HCT116 (cell line): ENCODE measurements at regions not wholly inside any gene's neighbourhood (a gene's known extent, or its start where the extent isn't known, plus 50 kb on each side); places are given as distances from the start of the nearest gene placed in this dataset.

Experiments
- ATAC-seq: fragments of 200-7000 bp; cut with Tn5 transposase; 2 replicates; pipeline ENCODE4 v1.9.1; 2020; ENCODE audit warnings: mild to moderate bottlenecking, moderate library complexity
- BruUV-seq: library from RNA; stranded (reverse); fragments of 400-500 nt; replicated peaks from 2 replicates; lab custom pipeline; 2021; lab: Mats Ljungman, UMichigan
- CTCF ChIA-PET: fragments of 300-600 bp; sonication (Branson Sonifier 250); formaldehyde crosslinking; loops from one replicate; lab custom pipeline; 2021; ENCODE audit warnings: antibody characterized with exemption; lab: Charles Lee
- POLR2A ChIA-PET: fragments of 300-600, 350-600 bp; sonication (Branson Sonifier 250); formaldehyde crosslinking; loops from one replicate; lab custom pipeline; 2021; ENCODE audit warnings: antibody characterized with exemption; lab: Charles Lee
- RAD21 ChIA-PET, 2 experiments: fragments of 300-600 bp; sonication (Branson Sonifier 250); formaldehyde crosslinking; loops; one replicate each; lab custom pipeline; 2023; ENCODE audit warnings: low total read pairs in 2 of 2; ENCODE audit not compliant: uncharacterized antibody in 2 of 2, unreplicated experiment in 2 of 2, low non-redundant PET in 1 of 2; lab: Charles Lee
- DNase-seq: peaks from one replicate; pipeline ENCODE4 v3.0.0-alpha.2; 2010; ENCODE audit warnings: low read depth, low spot score
- H2AFZ ChIP-seq: fragments of 200-600 bp; shearing (Covaris generic), sonication (generic); 2 replicates; pipeline ENCODE4 v1.6.1; 2017; ENCODE audit warnings: low read depth, mixed run types, mixed read lengths, antibody characterized with exemption, low read length; ENCODE audit not compliant: poor library complexity, severe bottlenecking
- H3K27ac ChIP-seq: 2 replicates; pipeline ENCODE4 v1.5.1; 2012; ENCODE audit warnings: low read depth, low read length
- H3K27me3 ChIP-seq: fragments of 200-600 bp; sonication (generic); 2 replicates; pipeline ENCODE4 v1.6.1; 2016; ENCODE audit warnings: mixed run types, low read length, mixed read lengths; ENCODE audit not compliant: insufficient read depth
- H3K36me3 ChIP-seq, 2 experiments: fragments of 200-500 bp in 1 of 2; fragments of 200-600 bp in 1 of 2; sonication (Bioruptor generic) in 1 of 2; sonication (generic) in 1 of 2; 2 replicates each; pipeline versions ENCODE4 v1.5.1 to v1.6.1; 2014 to 2016; ENCODE audit warnings: low read length in 2 of 2, inconsistent platforms in 1 of 2, mixed read lengths in 1 of 2, mixed run types in 1 of 2; ENCODE audit not compliant: insufficient read depth in 2 of 2, control insufficient read depth in 1 of 2
- H3K4me1 ChIP-seq, 2 experiments: fragments of 200-600 bp in 1 of 2; sonication (generic) in 1 of 2; 2 replicates each; pipeline versions ENCODE4 v1.5.1 to v1.6.1; 2012 to 2017; ENCODE audit warnings: low read length in 2 of 2, inconsistent platforms in 1 of 2, mild to moderate bottlenecking in 1 of 2, mixed read lengths in 1 of 2, mixed run types in 1 of 2, moderate library complexity in 1 of 2; ENCODE audit not compliant: insufficient read depth in 2 of 2, control insufficient read depth in 1 of 2
- H3K4me2 ChIP-seq: fragments of 200-600 bp; sonication (generic); 2 replicates; pipeline ENCODE4 v1.6.1; 2017; ENCODE audit warnings: mixed run types, low read length, mixed read lengths
- H3K4me3 ChIP-seq, 2 experiments: fragments of 200-600 bp in 1 of 2; sonication (generic) in 1 of 2; replicated peaks in 1 of 2; 2 replicates each; pipeline ENCODE4 v1.5.1; 2011 to 2016; ENCODE audit warnings: low read length in 2 of 2, control low read depth in 1 of 2, low read depth in 1 of 2, mild to moderate bottlenecking in 1 of 2, mixed read lengths in 1 of 2, mixed run types in 1 of 2
- H3K79me2 ChIP-seq: fragments of 200-600 bp; sonication (generic); 2 replicates; pipeline ENCODE4 v1.6.1; 2017; ENCODE audit warnings: mild to moderate bottlenecking, mixed run types, low read length, moderate library complexity, mixed read lengths; ENCODE audit not compliant: insufficient read depth
- H3K9ac ChIP-seq: fragments of 200-600 bp; sonication (generic); 2 replicates; pipeline ENCODE4 v1.6.1; 2016; ENCODE audit warnings: low read length, mixed read lengths
- H3K9me2 ChIP-seq: fragments of 200-600 bp; sonication (generic), shearing (Covaris generic); 2 replicates; pipeline ENCODE4 v1.6.1; 2017; ENCODE audit warnings: mixed run types, mild to moderate bottlenecking, moderate library complexity; ENCODE audit not compliant: insufficient read depth
- H3K9me3 ChIP-seq, 2 experiments: fragments of 200-500 bp in 1 of 2; fragments of 200-600 bp in 1 of 2; sonication (Bioruptor generic) in 1 of 2; sonication (generic) in 1 of 2; 2 replicates each; pipeline ENCODE4 v1.6.1; 2014 to 2017; ENCODE audit warnings: low read length in 2 of 2, mixed read lengths in 2 of 2, inconsistent platforms in 1 of 2, low read depth in 1 of 2, mild to moderate bottlenecking in 1 of 2, mixed run types in 1 of 2, moderate library complexity in 1 of 2; ENCODE audit not compliant: control insufficient read depth in 1 of 2, insufficient read depth in 1 of 2
- H4K20me1 ChIP-seq: fragments of 200-600 bp; sonication (generic), shearing (Covaris generic); 2 replicates; pipeline ENCODE4 v1.6.1; 2017; ENCODE audit warnings: mixed run types, mild to moderate bottlenecking, moderate library complexity; ENCODE audit not compliant: insufficient read depth
- CEBPB ChIP-seq: IDR thresholded peaks from 2 replicates; pipeline ENCODE4 v1.6.1; 2012; ENCODE audit warnings: low read depth
- EGR1 ChIP-seq: IDR thresholded peaks from 2 replicates; pipeline ENCODE4 v1.6.1; 2012; ENCODE audit warnings: low read depth
- ELF1 ChIP-seq: IDR thresholded peaks from 2 replicates; pipeline ENCODE4 v1.6.1; 2012; ENCODE audit warnings: low read depth, borderline replicate concordance
- EZH2 ChIP-seq: fragments of 200-600 bp; sonication (generic); IDR thresholded peaks from 2 replicates; pipeline ENCODE4 v1.6.1; 2017; ENCODE audit warnings: antibody characterized with exemption, mixed run types
- EZH2phosphoT487 ChIP-seq: fragments of 200-600 bp; IDR thresholded peaks from 2 replicates; pipeline ENCODE4 v1.6.1; 2018; ENCODE audit warnings: antibody characterized with exemption, borderline replicate concordance
- FOSL1 ChIP-seq: IDR thresholded peaks from 2 replicates; pipeline ENCODE4 v1.6.1; 2012; ENCODE audit warnings: low read depth
- SP1 ChIP-seq: IDR thresholded peaks from 2 replicates; pipeline ENCODE4 v1.6.1; 2012; ENCODE audit warnings: low read depth
- SRF ChIP-seq: IDR thresholded peaks from 2 replicates; pipeline ENCODE4 v1.6.1; 2012; ENCODE audit warnings: low read depth
- YY1 ChIP-seq: IDR thresholded peaks from 2 replicates; pipeline ENCODE4 v1.6.1; 2011; ENCODE audit warnings: low read length, low read depth, moderate library complexity, mild to moderate bottlenecking; ENCODE audit not compliant: insufficient replicate concordance; ENCODE audit errors: extremely low read depth
- ZFX ChIP-seq: fragments of 450-650 bp; IDR thresholded peaks from 2 replicates; pipeline ENCODE4 v1.6.1; 2017
- ZNF274 ChIP-seq: fragments of 200-500 bp; sonication (Bioruptor generic); IDR thresholded peaks from 2 replicates; pipeline ENCODE4 v1.6.1; 2014; ENCODE audit warnings: mild to moderate bottlenecking, low read depth, low read length, inconsistent platforms
- intact Hi-C: fragments of 100-400 bp; cut with micrococcal nuclease; formaldehyde crosslinking; loops from 2 replicates; pipeline ENCODE4 v1.10.0; 2022
- TF ChIP-seq, protein P1 (sequence below): IDR thresholded peaks from 2 replicates; pipeline ENCODE4 v1.6.1; 2012
- TF ChIP-seq, protein P2 (sequence below): IDR thresholded peaks from 2 replicates; pipeline ENCODE4 v1.6.1; 2011; ENCODE audit warnings: mild to moderate bottlenecking, low read length, moderate library complexity; ENCODE audit not compliant: insufficient replicate concordance; ENCODE audit errors: extremely low read depth
- TF ChIP-seq, protein P3 (sequence below), 3 experiments: fragments of 200-600 bp in 1 of 3; sonication (generic) in 1 of 3; IDR thresholded peaks in 2 of 3; conservative IDR thresholded peaks in 1 of 3; 2 replicates each; pipeline ENCODE4 v1.5.1; 2012 to 2017; ENCODE audit warnings: low read depth in 2 of 3, low read length in 2 of 3, antibody characterized with exemption in 1 of 3, borderline replicate concordance in 1 of 3, control low read depth in 1 of 3, mild to moderate bottlenecking in 1 of 3, mixed read lengths in 1 of 3, mixed run types in 1 of 3, moderate library complexity in 1 of 3; ENCODE audit not compliant: insufficient read depth in 1 of 3
- TF ChIP-seq, protein P4 (sequence below): IDR thresholded peaks from 2 replicates; pipeline ENCODE4 v1.6.1; 2012
- TF ChIP-seq, protein P5 (sequence below): IDR thresholded peaks from 2 replicates; pipeline ENCODE4 v1.6.1; 2012; ENCODE audit warnings: low read depth

DNA sequence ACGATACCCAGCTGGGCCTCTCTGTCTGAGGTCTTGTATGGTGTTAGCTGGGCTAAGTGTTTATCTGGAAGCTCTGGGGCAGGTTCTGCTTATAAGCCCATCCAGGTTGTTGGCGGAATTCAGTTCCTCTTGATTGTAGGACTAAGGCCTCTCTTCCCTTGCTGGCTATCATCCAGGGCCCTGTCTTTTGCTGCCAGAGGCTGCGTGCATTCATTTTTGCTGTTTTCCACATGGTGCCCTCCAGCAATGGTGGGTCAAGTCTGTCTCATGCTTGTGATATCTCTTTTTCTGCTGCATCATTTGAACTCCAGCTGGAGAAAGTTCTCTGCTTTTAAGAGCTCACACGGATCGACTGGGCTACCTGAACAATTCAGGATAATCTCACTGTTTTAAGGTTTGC lies 105.7 kb upstream of the ZNF618 start:
- BruUV-seq: no TSS peak
- TF ChIP-seq, protein P1, sequence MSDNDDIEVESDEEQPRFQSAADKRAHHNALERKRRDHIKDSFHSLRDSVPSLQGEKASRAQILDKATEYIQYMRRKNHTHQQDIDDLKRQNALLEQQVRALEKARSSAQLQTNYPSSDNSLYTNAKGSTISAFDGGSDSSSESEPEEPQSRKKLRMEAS: no peak
- TF ChIP-seq EZH2 (no peak), FOSL1 (no peak), EZH2phosphoT487 (no peak), ELF1 (no peak), YY1 (no peak), SRF (no peak), EGR1 (no peak), SP1 (no peak), CEBPB (no peak), ZNF274 (no peak), ZFX (no peak)
- TF ChIP-seq, protein P2, sequence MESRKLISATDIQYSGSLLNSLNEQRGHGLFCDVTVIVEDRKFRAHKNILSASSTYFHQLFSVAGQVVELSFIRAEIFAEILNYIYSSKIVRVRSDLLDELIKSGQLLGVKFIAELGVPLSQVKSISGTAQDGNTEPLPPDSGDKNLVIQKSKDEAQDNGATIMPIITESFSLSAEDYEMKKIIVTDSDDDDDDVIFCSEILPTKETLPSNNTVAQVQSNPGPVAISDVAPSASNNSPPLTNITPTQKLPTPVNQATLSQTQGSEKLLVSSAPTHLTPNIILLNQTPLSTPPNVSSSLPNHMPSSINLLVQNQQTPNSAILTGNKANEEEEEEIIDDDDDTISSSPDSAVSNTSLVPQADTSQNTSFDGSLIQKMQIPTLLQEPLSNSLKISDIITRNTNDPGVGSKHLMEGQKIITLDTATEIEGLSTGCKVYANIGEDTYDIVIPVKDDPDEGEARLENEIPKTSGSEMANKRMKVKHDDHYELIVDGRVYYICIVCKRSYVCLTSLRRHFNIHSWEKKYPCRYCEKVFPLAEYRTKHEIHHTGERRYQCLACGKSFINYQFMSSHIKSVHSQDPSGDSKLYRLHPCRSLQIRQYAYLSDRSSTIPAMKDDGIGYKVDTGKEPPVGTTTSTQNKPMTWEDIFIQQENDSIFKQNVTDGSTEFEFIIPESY: no peak
- TF ChIP-seq, protein P3, sequence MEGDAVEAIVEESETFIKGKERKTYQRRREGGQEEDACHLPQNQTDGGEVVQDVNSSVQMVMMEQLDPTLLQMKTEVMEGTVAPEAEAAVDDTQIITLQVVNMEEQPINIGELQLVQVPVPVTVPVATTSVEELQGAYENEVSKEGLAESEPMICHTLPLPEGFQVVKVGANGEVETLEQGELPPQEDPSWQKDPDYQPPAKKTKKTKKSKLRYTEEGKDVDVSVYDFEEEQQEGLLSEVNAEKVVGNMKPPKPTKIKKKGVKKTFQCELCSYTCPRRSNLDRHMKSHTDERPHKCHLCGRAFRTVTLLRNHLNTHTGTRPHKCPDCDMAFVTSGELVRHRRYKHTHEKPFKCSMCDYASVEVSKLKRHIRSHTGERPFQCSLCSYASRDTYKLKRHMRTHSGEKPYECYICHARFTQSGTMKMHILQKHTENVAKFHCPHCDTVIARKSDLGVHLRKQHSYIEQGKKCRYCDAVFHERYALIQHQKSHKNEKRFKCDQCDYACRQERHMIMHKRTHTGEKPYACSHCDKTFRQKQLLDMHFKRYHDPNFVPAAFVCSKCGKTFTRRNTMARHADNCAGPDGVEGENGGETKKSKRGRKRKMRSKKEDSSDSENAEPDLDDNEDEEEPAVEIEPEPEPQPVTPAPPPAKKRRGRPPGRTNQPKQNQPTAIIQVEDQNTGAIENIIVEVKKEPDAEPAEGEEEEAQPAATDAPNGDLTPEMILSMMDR (IDR thresholded peaks at IDR 0.05 in 2 of 3, conservative IDR thresholded peaks at IDR 0.05 in 1 of 3; ENCODE audit: borderline replicate concordance in 1 of 3, insufficient read depth in 1 of 3, low read depth in 2 of 3, low read length in 2 of 3): no peak
- TF ChIP-seq, protein P4, sequence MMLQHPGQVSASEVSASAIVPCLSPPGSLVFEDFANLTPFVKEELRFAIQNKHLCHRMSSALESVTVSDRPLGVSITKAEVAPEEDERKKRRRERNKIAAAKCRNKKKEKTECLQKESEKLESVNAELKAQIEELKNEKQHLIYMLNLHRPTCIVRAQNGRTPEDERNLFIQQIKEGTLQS: no peak
- TF ChIP-seq, protein P5, sequence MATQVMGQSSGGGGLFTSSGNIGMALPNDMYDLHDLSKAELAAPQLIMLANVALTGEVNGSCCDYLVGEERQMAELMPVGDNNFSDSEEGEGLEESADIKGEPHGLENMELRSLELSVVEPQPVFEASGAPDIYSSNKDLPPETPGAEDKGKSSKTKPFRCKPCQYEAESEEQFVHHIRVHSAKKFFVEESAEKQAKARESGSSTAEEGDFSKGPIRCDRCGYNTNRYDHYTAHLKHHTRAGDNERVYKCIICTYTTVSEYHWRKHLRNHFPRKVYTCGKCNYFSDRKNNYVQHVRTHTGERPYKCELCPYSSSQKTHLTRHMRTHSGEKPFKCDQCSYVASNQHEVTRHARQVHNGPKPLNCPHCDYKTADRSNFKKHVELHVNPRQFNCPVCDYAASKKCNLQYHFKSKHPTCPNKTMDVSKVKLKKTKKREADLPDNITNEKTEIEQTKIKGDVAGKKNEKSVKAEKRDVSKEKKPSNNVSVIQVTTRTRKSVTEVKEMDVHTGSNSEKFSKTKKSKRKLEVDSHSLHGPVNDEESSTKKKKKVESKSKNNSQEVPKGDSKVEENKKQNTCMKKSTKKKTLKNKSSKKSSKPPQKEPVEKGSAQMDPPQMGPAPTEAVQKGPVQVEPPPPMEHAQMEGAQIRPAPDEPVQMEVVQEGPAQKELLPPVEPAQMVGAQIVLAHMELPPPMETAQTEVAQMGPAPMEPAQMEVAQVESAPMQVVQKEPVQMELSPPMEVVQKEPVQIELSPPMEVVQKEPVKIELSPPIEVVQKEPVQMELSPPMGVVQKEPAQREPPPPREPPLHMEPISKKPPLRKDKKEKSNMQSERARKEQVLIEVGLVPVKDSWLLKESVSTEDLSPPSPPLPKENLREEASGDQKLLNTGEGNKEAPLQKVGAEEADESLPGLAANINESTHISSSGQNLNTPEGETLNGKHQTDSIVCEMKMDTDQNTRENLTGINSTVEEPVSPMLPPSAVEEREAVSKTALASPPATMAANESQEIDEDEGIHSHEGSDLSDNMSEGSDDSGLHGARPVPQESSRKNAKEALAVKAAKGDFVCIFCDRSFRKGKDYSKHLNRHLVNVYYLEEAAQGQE: no peak
- Histone ChIP-seq H3K4me2 (no peak overlapping the region), H3K4me1 (no peaks in the 10 kb centered on the region), H3K79me2 (no peaks in the 10 kb centered on the region), H3K27me3 (no peaks in the 10 kb centered on the region), H3K9me3 (no peaks in the 10 kb centered on the region), H3K9me2 (no peaks in the 10 kb centered on the region), H3K9ac (no peak overlapping the region), H3K27ac (no peak overlapping the region), H3K36me3 (no peaks in the 10 kb centered on the region), H3K4me3 (no peak overlapping the region), H2AFZ (no peak overlapping the region), H4K20me1 (no peaks in the 10 kb centered on the region)
- RAD21 ChIA-PET: no interaction called here
- CTCF ChIA-PET: no interaction called here
- intact Hi-C loops: no loop called here
- DNase-seq: no peak
- POLR2A ChIA-PET: no interaction called here
- no peak for ATAC-seq
